Heart left ventricle (tissue), 13 donors: ENCODE measurements at regions not wholly inside any gene's neighbourhood (a gene's known extent, or its start where the extent isn't known, plus 50 kb on each side); places are given as distances from the start of the nearest gene placed in this dataset.

Source experiments
- POLR2A ChIP-seq, 2 donors: fragments of 450-650 bp; IDR thresholded peaks; one replicate each; pipeline ENCODE4 v1.6.1; 2017; ENCODE audit warnings: antibody characterized with exemption in 2 of 2, mild to moderate bottlenecking in 2 of 2, moderate library complexity in 2 of 2
- TF ChIP-seq, protein P1 (sequence below), 12 donors: fragments of 200-600 bp; sonication (generic) in 4 of 12; IDR thresholded peaks; one replicate each; pipeline versions ENCODE4 v1.5.0 to v1.8.0; 2018 to 2022; ENCODE audit warnings: antibody characterized with exemption in 12 of 12, mild to moderate bottlenecking in 5 of 12
- donor health status: ischemic (EF 13 %, LVEDD 7.1; RV severe dilation, severe dysfunction).
- donor health status: DM: no; HTN: yes; CAD: no.
- donor health status: DM: no; HTN: no; CAD: no.
- donor health status: ischemic (EF 25% LVEDD 6.9; RV normal size, moderate dysfunction).
- donor health status: ischemic (EF 25% LVEDD 5.7; RV mildly dilated, moderate dysfunction).
- donor health status: ischemic (EF 35%, LVEDD 5.7; RV mildly dilated, moderate dysfunction).
- donor health status: nonischemic (EF 11% LVEDD 7.7; RV severe dilation, severe dysfunction).
- donor health status: DM: yes; HTN: yes; CAD: no.
- donor health status: PGD.
- donor health status: ischemic (EF 29% LVEDD 5.4; RV normal size, mild dysfunction).
- donor health status: nonischemic (EF 23%, LVEDD 6.1; RV moderate dilation, normal function).

DNA sequence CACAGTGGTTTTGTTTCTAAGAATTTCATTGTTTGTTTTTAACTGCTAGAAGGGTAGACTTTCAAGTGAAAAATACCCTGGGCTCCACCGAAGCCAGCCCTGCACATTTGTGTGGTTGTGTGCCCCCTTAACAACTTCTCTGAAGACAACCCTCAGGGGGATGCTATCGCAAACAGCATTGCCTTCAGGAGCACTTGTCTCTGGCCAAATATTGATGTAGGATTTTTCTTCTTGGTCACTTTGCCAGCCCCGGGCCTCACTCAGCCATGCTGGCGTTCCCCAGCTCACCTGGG lies 69.2 kb upstream of the SERP2 start:
- TF ChIP-seq, protein P1, sequence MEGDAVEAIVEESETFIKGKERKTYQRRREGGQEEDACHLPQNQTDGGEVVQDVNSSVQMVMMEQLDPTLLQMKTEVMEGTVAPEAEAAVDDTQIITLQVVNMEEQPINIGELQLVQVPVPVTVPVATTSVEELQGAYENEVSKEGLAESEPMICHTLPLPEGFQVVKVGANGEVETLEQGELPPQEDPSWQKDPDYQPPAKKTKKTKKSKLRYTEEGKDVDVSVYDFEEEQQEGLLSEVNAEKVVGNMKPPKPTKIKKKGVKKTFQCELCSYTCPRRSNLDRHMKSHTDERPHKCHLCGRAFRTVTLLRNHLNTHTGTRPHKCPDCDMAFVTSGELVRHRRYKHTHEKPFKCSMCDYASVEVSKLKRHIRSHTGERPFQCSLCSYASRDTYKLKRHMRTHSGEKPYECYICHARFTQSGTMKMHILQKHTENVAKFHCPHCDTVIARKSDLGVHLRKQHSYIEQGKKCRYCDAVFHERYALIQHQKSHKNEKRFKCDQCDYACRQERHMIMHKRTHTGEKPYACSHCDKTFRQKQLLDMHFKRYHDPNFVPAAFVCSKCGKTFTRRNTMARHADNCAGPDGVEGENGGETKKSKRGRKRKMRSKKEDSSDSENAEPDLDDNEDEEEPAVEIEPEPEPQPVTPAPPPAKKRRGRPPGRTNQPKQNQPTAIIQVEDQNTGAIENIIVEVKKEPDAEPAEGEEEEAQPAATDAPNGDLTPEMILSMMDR (IDR thresholded peaks at IDR 0.05): no peak
- TF ChIP-seq POLR2A (IDR thresholded peaks at IDR 0.05): no peak
